Sigmoid colon (tissue), 4 donors: ENCODE measurements at regions not wholly inside any gene's neighbourhood (a gene's known extent, or its start where the extent isn't known, plus 50 kb on each side); places are given as distances from the start of the nearest gene placed in this dataset.

Experiments used
- CTCF ChIP-seq, 4 experiments: fragments of 450-650 bp in 3 of 4; fragments of 200-600 bp in 1 of 4; IDR thresholded peaks; one replicate each; pipeline ENCODE4 v1.5.1; 2016 to 2019; ENCODE audit warnings: antibody characterized with exemption in 4 of 4, mild to moderate bottlenecking in 3 of 4, moderate library complexity in 2 of 4
- EP300 ChIP-seq, 4 donors: sonication (generic); formaldehyde crosslinking; IDR thresholded peaks; one replicate each; pipeline ENCODE4 v1.6.1; 2017; ENCODE audit warnings: antibody characterized with exemption in 4 of 4
- POLR2A ChIP-seq, 2 donors: fragments of 450-650 bp; IDR thresholded peaks; one replicate each; pipeline ENCODE4 v1.6.1; 2016; ENCODE audit warnings: antibody characterized with exemption in 2 of 2, mild to moderate bottlenecking in 2 of 2, moderate library complexity in 2 of 2
- POLR2AphosphoS5 ChIP-seq, 4 donors: sonication (generic); formaldehyde crosslinking; IDR thresholded peaks; one replicate each; pipeline ENCODE4 v1.6.1; 2017; ENCODE audit warnings: antibody characterized with exemption in 4 of 4

DNA sequence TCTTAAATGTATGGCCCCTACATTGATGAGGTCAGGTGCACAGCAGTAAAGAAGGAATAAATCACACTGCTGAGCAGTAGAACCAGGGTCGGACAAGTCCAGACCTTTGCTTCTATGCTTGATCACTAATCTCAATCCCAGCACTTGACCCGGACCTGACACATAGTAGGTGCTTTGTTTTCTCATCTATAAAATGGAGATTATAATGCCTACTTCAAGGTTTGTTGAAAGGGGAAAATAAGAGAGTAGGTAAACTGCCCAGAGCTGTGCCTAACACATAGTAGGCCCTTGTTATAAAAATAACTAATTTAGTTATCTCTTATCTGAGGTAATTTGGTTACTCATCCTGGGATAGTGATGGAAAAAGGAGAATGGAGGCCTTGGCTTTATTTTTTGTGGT lies 125.0 kb downstream of the RXFP2 start:
- TF ChIP-seq EP300 (IDR thresholded peaks at IDR 0.05): no peak
- no peak for TF ChIP-seq CTCF (IDR thresholded peaks at IDR 0.05)
- no peak for TF ChIP-seq POLR2A (IDR thresholded peaks at IDR 0.05)
- TF ChIP-seq POLR2AphosphoS5 (IDR thresholded peaks at IDR 0.05): no peak
